ENCODE measurements at regions not wholly inside any gene's neighbourhood (a gene's known extent, or its start where the extent isn't known, plus 50 kb on each side); places are given as distances from the start of the nearest gene placed in this dataset.

DNA sequence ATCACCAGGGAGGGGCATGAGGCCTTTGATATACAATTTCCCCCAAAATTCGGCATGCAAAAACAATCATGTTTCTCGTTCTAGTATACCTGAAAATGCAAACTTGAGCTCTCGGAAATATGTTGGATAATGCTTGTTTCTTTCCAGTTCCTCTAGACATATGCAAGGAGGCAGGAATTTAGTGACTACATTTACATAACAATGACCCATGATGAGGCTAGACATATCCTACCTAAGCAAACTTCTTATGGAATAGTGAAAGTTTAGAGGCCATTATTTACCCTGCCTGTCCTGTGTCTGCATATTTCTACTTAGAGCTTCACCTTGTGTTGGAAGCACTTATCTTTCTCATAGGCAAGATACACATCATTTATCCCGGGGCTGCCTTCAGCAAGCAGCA lies 514.6 kb downstream of the KCNJ2 start:
- Histone ChIP-seq H4K91ac (ENCODE audit: insufficient read depth, low read depth, low read length) (no peak overlapping the region), H2AK9ac (replicated peaks; ENCODE audit: low read depth, low read length, poor library complexity) (no peak overlapping the region), H2BK20ac (ENCODE audit: low read depth, low read length) (no peak overlapping the region), H3K14ac (replicated peaks; ENCODE audit: low read depth, low read length) (no peak overlapping the region), H3K36me3 (ENCODE audit: control insufficient read depth, insufficient read depth, low read length) (no peaks in the 10 kb centered on the region), H2BK5ac (ENCODE audit: low read depth, low read length, poor library complexity, severe bottlenecking) (no peak overlapping the region), H2BK15ac (ENCODE audit: low read depth, low read length) (no peak overlapping the region), H3K56ac (ENCODE audit: extremely low read depth, insufficient read depth, low read length) (no peak overlapping the region), H3K4ac (ENCODE audit: low read depth, low read length) (no peak overlapping the region), H3K18ac (ENCODE audit: low read depth, low read length) (no peak overlapping the region), H3K23ac (ENCODE audit: low read depth, low read length) (no peak overlapping the region), H3K9ac (ENCODE audit: low read depth, low read length) (no peak overlapping the region), H2AK5ac (ENCODE audit: low read depth, low read length) (no peak overlapping the region), H3K9me3 (ENCODE audit: control insufficient read depth, insufficient read depth, low read length) (no peaks in the 10 kb centered on the region), H4K20me1 (ENCODE audit: insufficient read depth, low read length) (no peaks in the 10 kb centered on the region), H3K4me2 (ENCODE audit: low read depth, low read length) (no peak overlapping the region), H2AFZ (replicated peaks; ENCODE audit: low read length, poor library complexity) (no peak overlapping the region), H3K79me1 (ENCODE audit: low read depth in 1 of 2, low read length in 2 of 2) (no peaks in the 10 kb centered on the region), H3K27me3 (ENCODE audit: control insufficient read depth, insufficient read depth, low read length) (no peaks in the 10 kb centered on the region; the same call in 1 of the 2 replicates), H4K8ac (ENCODE audit: low read depth in 2 of 2, low read length in 2 of 2) (no peak overlapping the region), H3K4me3 (ENCODE audit: insufficient read depth, low read depth, low read length) (no peak overlapping the region), H2BK120ac (ENCODE audit: low read depth, low read length) (no peak overlapping the region), H3K9me1 (ENCODE audit: insufficient read depth, low read length) (no peaks in the 10 kb centered on the region), H3K27ac (ENCODE audit: insufficient read depth, low read length) (no peak overlapping the region), H3K4me1 (ENCODE audit: control insufficient read depth, insufficient read depth, low read length) (no peaks in the 10 kb centered on the region), H4K5ac (ENCODE audit: low read depth, low read length) (no peak overlapping the region)
- dilution Hi-C loops (cut with HindIII; ENCODE audit: low sequenced_read_pairs, unreplicated experiment) (no loop called here), in situ Hi-C loops (cut with MboI; ENCODE audit: low sequenced_read_pairs) (no loop called here), intact Hi-C loops (cut with micrococcal nuclease) (no loop called here)
- no peak for DNase-seq
- ATAC-seq (ENCODE audit: low read depth): no peak
- BruUV-seq (replicated peaks): no TSS peak
- TF ChIP-seq POLR2A (IDR thresholded peaks at IDR 0.05; ENCODE audit: low read depth, low read length): no peak
- no peak for TF ChIP-seq RCOR1 (IDR thresholded peaks at IDR 0.05; ENCODE audit: insufficient replicate concordance, low read length)
- no peak for TF ChIP-seq FOS (IDR thresholded peaks at IDR 0.05; ENCODE audit: low read depth, low read length)
- TF ChIP-seq, protein P1, sequence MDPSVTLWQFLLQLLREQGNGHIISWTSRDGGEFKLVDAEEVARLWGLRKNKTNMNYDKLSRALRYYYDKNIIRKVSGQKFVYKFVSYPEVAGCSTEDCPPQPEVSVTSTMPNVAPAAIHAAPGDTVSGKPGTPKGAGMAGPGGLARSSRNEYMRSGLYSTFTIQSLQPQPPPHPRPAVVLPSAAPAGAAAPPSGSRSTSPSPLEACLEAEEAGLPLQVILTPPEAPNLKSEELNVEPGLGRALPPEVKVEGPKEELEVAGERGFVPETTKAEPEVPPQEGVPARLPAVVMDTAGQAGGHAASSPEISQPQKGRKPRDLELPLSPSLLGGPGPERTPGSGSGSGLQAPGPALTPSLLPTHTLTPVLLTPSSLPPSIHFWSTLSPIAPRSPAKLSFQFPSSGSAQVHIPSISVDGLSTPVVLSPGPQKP (IDR thresholded peaks at IDR 0.05; ENCODE audit: borderline replicate concordance, low read depth, low read length): no peak
- no peak for TF ChIP-seq RFX5 (IDR thresholded peaks at IDR 0.05; ENCODE audit: low read depth, low read length)
- TF ChIP-seq, protein P2, sequence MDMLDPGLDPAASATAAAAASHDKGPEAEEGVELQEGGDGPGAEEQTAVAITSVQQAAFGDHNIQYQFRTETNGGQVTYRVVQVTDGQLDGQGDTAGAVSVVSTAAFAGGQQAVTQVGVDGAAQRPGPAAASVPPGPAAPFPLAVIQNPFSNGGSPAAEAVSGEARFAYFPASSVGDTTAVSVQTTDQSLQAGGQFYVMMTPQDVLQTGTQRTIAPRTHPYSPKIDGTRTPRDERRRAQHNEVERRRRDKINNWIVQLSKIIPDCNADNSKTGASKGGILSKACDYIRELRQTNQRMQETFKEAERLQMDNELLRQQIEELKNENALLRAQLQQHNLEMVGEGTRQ (IDR thresholded peaks at IDR 0.05; ENCODE audit: low read depth, low read length): no peak
- TF ChIP-seq, protein P3, sequence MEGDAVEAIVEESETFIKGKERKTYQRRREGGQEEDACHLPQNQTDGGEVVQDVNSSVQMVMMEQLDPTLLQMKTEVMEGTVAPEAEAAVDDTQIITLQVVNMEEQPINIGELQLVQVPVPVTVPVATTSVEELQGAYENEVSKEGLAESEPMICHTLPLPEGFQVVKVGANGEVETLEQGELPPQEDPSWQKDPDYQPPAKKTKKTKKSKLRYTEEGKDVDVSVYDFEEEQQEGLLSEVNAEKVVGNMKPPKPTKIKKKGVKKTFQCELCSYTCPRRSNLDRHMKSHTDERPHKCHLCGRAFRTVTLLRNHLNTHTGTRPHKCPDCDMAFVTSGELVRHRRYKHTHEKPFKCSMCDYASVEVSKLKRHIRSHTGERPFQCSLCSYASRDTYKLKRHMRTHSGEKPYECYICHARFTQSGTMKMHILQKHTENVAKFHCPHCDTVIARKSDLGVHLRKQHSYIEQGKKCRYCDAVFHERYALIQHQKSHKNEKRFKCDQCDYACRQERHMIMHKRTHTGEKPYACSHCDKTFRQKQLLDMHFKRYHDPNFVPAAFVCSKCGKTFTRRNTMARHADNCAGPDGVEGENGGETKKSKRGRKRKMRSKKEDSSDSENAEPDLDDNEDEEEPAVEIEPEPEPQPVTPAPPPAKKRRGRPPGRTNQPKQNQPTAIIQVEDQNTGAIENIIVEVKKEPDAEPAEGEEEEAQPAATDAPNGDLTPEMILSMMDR (conservative IDR thresholded peaks at IDR 0.05; ENCODE audit: low read depth, low read length): no peak
- no CpG with 5 or more reads among the region's 4 CpGs for WGBS, 2 experiments (ENCODE audit: extremely low coverage in 2 of 2, insufficient read length in 1 of 2)
- ChIA-PET CTCF (no interaction called here), POLR2A (ENCODE audit: unreplicated experiment) (no interaction called here)

Data from IMR-90 (cell line).